ENCODE measurements at regions not wholly inside any gene's neighbourhood (a gene's known extent, or its start where the extent isn't known, plus 50 kb on each side); places are given as distances from the start of the nearest gene placed in this dataset.

GRCh38 chr1:118363396-118363795 lies 178.4 kb upstream of the SPAG17 start:
- no peak overlapping the region for H3K27ac Mint-ChIP-seq
- no peak for DNase-seq
- H3K36me3 ChIP-seq (replicated peaks in 1 of 2; ENCODE audit: control insufficient read depth in 1 of 2, insufficient read depth in 2 of 2, low read length in 2 of 2) = no peaks in the 10 kb centered on the region
- no peak overlapping the region for H3K27ac ChIP-seq (ENCODE audit: low read depth in 1 of 2, low read length in 2 of 2)
- H4K20me1 ChIP-seq (ENCODE audit: insufficient read depth, low read length) = no peaks in the 10 kb centered on the region
- H3K4me3 ChIP-seq (replicated peaks in 1 of 3; ENCODE audit: low read depth in 2 of 3, low read length in 3 of 3) = no peak overlapping the region
- peaks cover 4 to 32% of the 10 kb centered on the region in 2 donors for H3K9me3 ChIP-seq (replicated peaks in 1 of 2; ENCODE audit: control insufficient read depth in 1 of 2, insufficient read depth in 1 of 2, low read length in 2 of 2)
- peaks cover 0 to 10% (median 5%) of the 10 kb centered on the region in 7 donors for H3K9me3 Mint-ChIP-seq
- intact Hi-C loops (cut with micrococcal nuclease) = no loop called here
- H3K9ac ChIP-seq (ENCODE audit: insufficient read depth, low read length, poor library complexity, severe bottlenecking) = no peak overlapping the region
- no peaks in the 10 kb centered on the region for H3K4me1 ChIP-seq (ENCODE audit: control insufficient read depth in 1 of 2, insufficient read depth in 2 of 2, low read length in 2 of 2)
- no peaks in the 10 kb centered on the region for H3K36me3 Mint-ChIP-seq
- H3K4me1 Mint-ChIP-seq = no peaks in the 10 kb centered on the region
- no CpG with 5 or more reads among the region's 1 CpG for WGBS (ENCODE audit: insufficient coverage)
- TF ChIP-seq, protein P1, sequence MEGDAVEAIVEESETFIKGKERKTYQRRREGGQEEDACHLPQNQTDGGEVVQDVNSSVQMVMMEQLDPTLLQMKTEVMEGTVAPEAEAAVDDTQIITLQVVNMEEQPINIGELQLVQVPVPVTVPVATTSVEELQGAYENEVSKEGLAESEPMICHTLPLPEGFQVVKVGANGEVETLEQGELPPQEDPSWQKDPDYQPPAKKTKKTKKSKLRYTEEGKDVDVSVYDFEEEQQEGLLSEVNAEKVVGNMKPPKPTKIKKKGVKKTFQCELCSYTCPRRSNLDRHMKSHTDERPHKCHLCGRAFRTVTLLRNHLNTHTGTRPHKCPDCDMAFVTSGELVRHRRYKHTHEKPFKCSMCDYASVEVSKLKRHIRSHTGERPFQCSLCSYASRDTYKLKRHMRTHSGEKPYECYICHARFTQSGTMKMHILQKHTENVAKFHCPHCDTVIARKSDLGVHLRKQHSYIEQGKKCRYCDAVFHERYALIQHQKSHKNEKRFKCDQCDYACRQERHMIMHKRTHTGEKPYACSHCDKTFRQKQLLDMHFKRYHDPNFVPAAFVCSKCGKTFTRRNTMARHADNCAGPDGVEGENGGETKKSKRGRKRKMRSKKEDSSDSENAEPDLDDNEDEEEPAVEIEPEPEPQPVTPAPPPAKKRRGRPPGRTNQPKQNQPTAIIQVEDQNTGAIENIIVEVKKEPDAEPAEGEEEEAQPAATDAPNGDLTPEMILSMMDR (IDR thresholded peaks at IDR 0.05) = no peak
- H2AFZ ChIP-seq (ENCODE audit: insufficient read depth, low read depth, low read length, poor library complexity, severe bottlenecking) = no peak overlapping the region
- no peaks in the 10 kb centered on the region for H3K79me2 ChIP-seq (ENCODE audit: insufficient read depth, low read length)
- H3K4me2 ChIP-seq (replicated peaks; ENCODE audit: extremely low read depth, low read length, poor library complexity, severe bottlenecking) = no peak overlapping the region
- H3K27me3 Mint-ChIP-seq (ENCODE audit: low read depth in 3 of 3) = peaks cover 0 to 2% (median 0%) of the 10 kb centered on the region in 3 donors
- no peaks in the 10 kb centered on the region for H3K27me3 ChIP-seq (ENCODE audit: control insufficient read depth in 2 of 2, insufficient read depth in 2 of 2, low read length in 2 of 2)
- no peak overlapping the region for H3K4me3 Mint-ChIP-seq

DNA sequence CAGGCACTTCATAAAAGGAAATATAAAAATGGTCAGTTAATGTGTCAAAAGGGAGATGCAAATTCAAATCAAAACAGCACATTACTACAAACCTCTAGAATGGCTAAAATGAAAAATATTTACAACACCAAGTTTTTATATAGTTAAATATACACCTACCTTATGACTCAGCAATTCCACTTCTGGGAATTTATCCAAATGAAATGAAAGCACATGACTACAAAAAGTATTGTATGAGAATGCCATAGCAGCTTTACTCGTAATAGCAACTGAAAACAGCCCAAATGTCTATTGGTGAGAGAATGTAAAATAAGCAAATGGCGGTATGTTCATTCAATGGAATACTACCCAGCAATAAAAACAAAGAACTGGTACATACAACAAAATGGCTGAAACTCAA lies 175.8 kb upstream of the SPAG17 start:
- no peak overlapping the region for H3K27ac Mint-ChIP-seq
- H3K9me3 Mint-ChIP-seq = peaks cover 0 to 9% (median 6%) of the 10 kb centered on the region in 7 donors

More for the DNA sequence above, 175.8 kb upstream of the SPAG17 start:
- H3K27ac ChIP-seq (ENCODE audit: low read depth in 1 of 2, low read length in 2 of 2) = no peak overlapping the region
- no peak overlapping the region for H3K4me3 ChIP-seq (replicated peaks in 1 of 3; ENCODE audit: low read depth in 2 of 3, low read length in 3 of 3)
- intact Hi-C loops (cut with micrococcal nuclease) = no loop called here
- H3K4me1 ChIP-seq (ENCODE audit: control insufficient read depth in 1 of 2, insufficient read depth in 2 of 2, low read length in 2 of 2) = no peaks in the 10 kb centered on the region
- Mint-ChIP-seq H3K36me3 (no peaks in the 10 kb centered on the region), H3K4me3 (no peak overlapping the region), H3K27me3 (ENCODE audit: low read depth in 3 of 3) (peaks cover 0 to 2% (median 0%) of the 10 kb centered on the region in 3 donors), H3K4me1 (no peaks in the 10 kb centered on the region)
- no CpG with 5 or more reads among the region's 2 CpGs for WGBS (ENCODE audit: insufficient coverage)
- TF ChIP-seq, protein P1 (IDR thresholded peaks at IDR 0.05) = no peak
- H3K27me3 ChIP-seq (ENCODE audit: control insufficient read depth in 2 of 2, insufficient read depth in 2 of 2, low read length in 2 of 2) = no peaks in the 10 kb centered on the region
- H4K20me1 ChIP-seq (ENCODE audit: insufficient read depth, low read length) = no peaks in the 10 kb centered on the region
- H2AFZ ChIP-seq (ENCODE audit: insufficient read depth, low read depth, low read length, poor library complexity, severe bottlenecking) = no peak overlapping the region
- no peak overlapping the region for H3K9ac ChIP-seq (ENCODE audit: insufficient read depth, low read length, poor library complexity, severe bottlenecking)
- no peak overlapping the region for H3K4me2 ChIP-seq (replicated peaks; ENCODE audit: extremely low read depth, low read length, poor library complexity, severe bottlenecking)
- no peaks in the 10 kb centered on the region for H3K36me3 ChIP-seq (replicated peaks in 1 of 2; ENCODE audit: control insufficient read depth in 1 of 2, insufficient read depth in 2 of 2, low read length in 2 of 2)
- H3K9me3 ChIP-seq (replicated peaks in 1 of 2; ENCODE audit: control insufficient read depth in 1 of 2, insufficient read depth in 1 of 2, low read length in 2 of 2) = peaks cover 0 to 26% of the 10 kb centered on the region in 2 donors
- no peaks in the 10 kb centered on the region for H3K79me2 ChIP-seq (ENCODE audit: insufficient read depth, low read length)
- DNase-seq = no peak
